ENCODE measurements at regions not wholly inside any gene's neighbourhood (a gene's known extent, or its start where the extent isn't known, plus 50 kb on each side); places are given as distances from the start of the nearest gene placed in this dataset.

DNA sequence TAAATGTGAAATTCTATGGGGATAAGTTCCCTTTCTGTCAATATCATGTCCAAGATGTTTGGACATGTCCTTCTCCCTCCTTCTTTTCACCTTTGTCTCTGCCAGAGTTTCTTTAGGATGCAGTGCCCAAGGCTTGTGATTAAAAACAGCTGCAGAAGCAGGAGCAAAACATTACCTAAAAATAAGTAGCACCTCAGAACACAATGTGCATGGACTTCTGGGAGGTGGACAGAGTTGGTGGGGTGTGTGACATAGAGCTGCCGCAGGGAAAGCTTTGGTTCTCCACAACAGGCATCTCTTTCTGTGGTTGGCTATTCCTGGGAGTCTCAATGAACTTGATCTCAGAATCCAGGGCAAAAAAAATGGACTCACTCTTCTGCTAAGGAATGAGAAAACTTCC lies 97.0 kb downstream of the SEC61B start:
- DNase-seq, result no peak
- Histone ChIP-seq H3K9me3 (ENCODE audit: control insufficient read depth, low read depth, low read length) (no peaks in the 10 kb centered on the region), H2BK20ac (ENCODE audit: low read depth, low read length, poor library complexity, severe bottlenecking) (no peak overlapping the region), H3K79me2 (ENCODE audit: insufficient read depth, low read length) (no peaks in the 10 kb centered on the region), H2BK5ac (ENCODE audit: insufficient read length, low read length) (no peak overlapping the region), H2BK12ac (ENCODE audit: insufficient read length, low read depth, low read length) (no peak overlapping the region), H3T11ph (ENCODE audit: low read length) (no peak overlapping the region), H4K5ac (ENCODE audit: insufficient read length, low read depth, low read length) (no peak overlapping the region), H3K56ac (ENCODE audit: insufficient read length, low read depth, low read length) (no peak overlapping the region), H3K79me1 (ENCODE audit: insufficient read depth, low read depth, low read length, poor library complexity, severe bottlenecking) (no peaks in the 10 kb centered on the region), H3K27ac (ENCODE audit: insufficient read length, low read depth, low read length) (no peak overlapping the region), H2BK120ac (ENCODE audit: low read depth, low read length, poor library complexity, severe bottlenecking) (no peak overlapping the region), H3K18ac (ENCODE audit: insufficient read length, low read depth, low read length) (no peak overlapping the region), H3K4me2 (ENCODE audit: insufficient read depth, insufficient read length, low read length) (no peak overlapping the region), H3K4ac (ENCODE audit: low read depth, low read length) (no peak overlapping the region), H4K8ac (replicated peaks; ENCODE audit: insufficient read length, low read depth, low read length) (no peak overlapping the region), H2AK5ac (ENCODE audit: insufficient read length, low read length) (no peak overlapping the region), H4K20me1 (ENCODE audit: control insufficient read depth, insufficient read depth, insufficient read length) (no peaks in the 10 kb centered on the region), H3K27me3 (ENCODE audit: insufficient read depth, low read length) (no peaks in the 10 kb centered on the region), H2BK15ac (ENCODE audit: low read depth, low read length) (no peak overlapping the region), H3K23ac (ENCODE audit: insufficient read length, low read depth, low read length) (no peak overlapping the region), H3K4me1 (ENCODE audit: insufficient read depth, low read length) (no peaks in the 10 kb centered on the region), H2AFZ (ENCODE audit: low read length) (no peak overlapping the region), H4K91ac (ENCODE audit: insufficient read length, low read depth, low read length) (no peak overlapping the region), H3K9ac (ENCODE audit: extremely low read depth, insufficient read length, low read length) (no peak overlapping the region), H3K23me2 (ENCODE audit: insufficient read length, low read depth, low read length, poor library complexity, severe bottlenecking) (no peaks in the 10 kb centered on the region), H3K14ac (ENCODE audit: insufficient read depth, low read length) (no peak overlapping the region)
- no peak for TF ChIP-seq CTCF (conservative IDR thresholded peaks at IDR 0.05)
- H3K4me3 Mint-ChIP-seq, result no peak overlapping the region
- H3K36me3 Mint-ChIP-seq (ENCODE audit: insufficient read depth in 1 of 3, low read depth in 3 of 3), result no peaks in the 10 kb centered on the region
- peaks cover 5 to 10% of the 10 kb centered on the region in 2 experiments for H3K4me1 Mint-ChIP-seq
- peaks cover 4% of the 10 kb centered on the region for H3K27me3 Mint-ChIP-seq (ENCODE audit: low read depth)
- no CpG with 5 or more reads among the region's 1 CpG for WGBS (ENCODE audit: extremely low coverage, insufficient read length, low lambda C conversion rate)
- no peaks in the 10 kb centered on the region; a peak in 1 of 5 replicates for H3K9me3 Mint-ChIP-seq
- H3K27ac Mint-ChIP-seq, result no peak overlapping the region
